Thymus (tissue), 11 donors: ENCODE measurements at regions not wholly inside any gene's neighbourhood (a gene's known extent, or its start where the extent isn't known, plus 50 kb on each side); places are given as distances from the start of the nearest gene placed in this dataset.

Experiments used
- DNase-seq, 9 donors: peaks; one replicate each; pipeline ENCODE4 v3.0.0-alpha.2; 2013; ENCODE audit warnings: low spot score in 9 of 9, low read depth in 6 of 9, missing footprints in 1 of 9
- H3K27ac ChIP-seq, 2 donors: one replicate each; pipeline ENCODE4 v1.5.1; 2013; ENCODE audit warnings: control low read depth in 1 of 2, low read depth in 1 of 2, low read length in 1 of 2, mild to moderate bottlenecking in 1 of 2, moderate library complexity in 1 of 2
- H3K27me3 ChIP-seq, 2 donors: one replicate each; pipeline ENCODE4 v1.5.1; 2013; ENCODE audit warnings: low read length in 1 of 2; ENCODE audit not compliant: control insufficient read depth in 2 of 2, insufficient read depth in 1 of 2
- H3K36me3 ChIP-seq, 2 donors: one replicate each; pipeline ENCODE4 v1.5.1; 2013; ENCODE audit warnings: low read length in 1 of 2, mild to moderate bottlenecking in 1 of 2, moderate library complexity in 1 of 2; ENCODE audit not compliant: control insufficient read depth in 2 of 2, insufficient read depth in 2 of 2
- H3K4me1 ChIP-seq, 2 donors: one replicate each; pipeline ENCODE4 v1.5.1; 2013; ENCODE audit warnings: low read length in 2 of 2; ENCODE audit not compliant: control insufficient read depth in 2 of 2, insufficient read depth in 2 of 2
- H3K4me3 ChIP-seq, 2 donors: one replicate each; pipeline ENCODE4 v1.5.1; 2013; ENCODE audit warnings: low read length in 2 of 2, control low read depth in 1 of 2, mild to moderate bottlenecking in 1 of 2
- H3K9me3 ChIP-seq, 2 donors: one replicate each; pipeline ENCODE4 v1.5.1; 2013; ENCODE audit warnings: low read length in 1 of 2, mild to moderate bottlenecking in 1 of 2; ENCODE audit not compliant: control insufficient read depth in 2 of 2, insufficient read depth in 1 of 2
- WGBS: extraction: QIAGEN DNeasy Blood & Tissue Kit; methylation state at CpG from one replicate; pipeline ENCODE4 v1.1.7; 2013; 5-methylcytosine and 5-hydroxymethylcytosine counted together
- donor health status: healthy.

GRCh38 chr18:76233406-76233805, 261.6 kb downstream of the ZNF516 start:
- DNase-seq: no peak
- WGBS: 82% methylated on average over 1 of the region's 1 CpG
- Histone ChIP-seq H3K4me3 (no peak overlapping the region), H3K36me3 (no peaks in the 10 kb centered on the region), H3K9me3 (peaks cover 0 to under 1% of the 10 kb centered on the region in 2 donors), H3K4me1 (no peaks in the 10 kb centered on the region), H3K27ac (no peak overlapping the region), H3K27me3 (no peaks in the 10 kb centered on the region)

- no peaks in the 10 kb centered on the region for H3K27me3 ChIP-seq
- H3K4me3 ChIP-seq: no peak overlapping the region
- H3K9me3 ChIP-seq: no peaks in the 10 kb centered on the region
- H3K27ac ChIP-seq: no peak overlapping the region
- H3K36me3 ChIP-seq: no peaks in the 10 kb centered on the region
- no peak for DNase-seq
- WGBS: 89% methylated on average over 3 of the region's 3 CpGs
- H3K4me1 ChIP-seq: no peaks in the 10 kb centered on the region
These were observed 262.3 kb downstream of the ZNF516 start for GRCh38 chr18:76232779-76233178.

GRCh38 chr18:76232010-76232409, 263.0 kb downstream of the ZNF516 start:
- no peaks in the 10 kb centered on the region for H3K36me3 ChIP-seq
- no peaks in the 10 kb centered on the region for H3K9me3 ChIP-seq
- no peak overlapping the region for H3K4me3 ChIP-seq
- H3K4me1 ChIP-seq: no peaks in the 10 kb centered on the region
- WGBS: 99% methylated on average over 1 of the region's 1 CpG
- DNase-seq: no peak
- H3K27ac ChIP-seq: no peak overlapping the region
- no peaks in the 10 kb centered on the region for H3K27me3 ChIP-seq

GRCh38 chr18:76231402-76231801, 263.6 kb downstream of the ZNF516 start:
- 92% methylated on average over 5 of the region's 5 CpGs for WGBS

GRCh38 chr18:76230791-76231190, 264.3 kb downstream of the ZNF516 start:
- no peak overlapping the region for H3K4me3 ChIP-seq
- no peaks in the 10 kb centered on the region for H3K9me3 ChIP-seq
- H3K27ac ChIP-seq: no peak overlapping the region
- no peaks in the 10 kb centered on the region for H3K36me3 ChIP-seq
- WGBS: 79% methylated on average over 11 of the region's 11 CpGs
- no peaks in the 10 kb centered on the region for H3K27me3 ChIP-seq
- no peak for DNase-seq
- H3K4me1 ChIP-seq: no peaks in the 10 kb centered on the region

More at GRCh38 chr18:76231402-76231801, 263.6 kb downstream of the ZNF516 start:
- Histone ChIP-seq H3K36me3 (no peaks in the 10 kb centered on the region), H3K9me3 (no peaks in the 10 kb centered on the region), H3K4me1 (no peaks in the 10 kb centered on the region), H3K4me3 (no peak overlapping the region), H3K27me3 (no peaks in the 10 kb centered on the region), H3K27ac (no peak overlapping the region)
- no peak for DNase-seq

- DNase-seq: no peak
- Histone ChIP-seq H3K27me3 (no peaks in the 10 kb centered on the region), H3K4me3 (no peak overlapping the region), H3K9me3 (no peaks in the 10 kb centered on the region), H3K36me3 (no peaks in the 10 kb centered on the region), H3K27ac (no peak overlapping the region), H3K4me1 (no peaks in the 10 kb centered on the region)
- WGBS: 83% methylated on average over 7 of the region's 7 CpGs
These were observed 266.3 kb downstream of the ZNF516 start for GRCh38 chr18:76228716-76229115.

DNA sequence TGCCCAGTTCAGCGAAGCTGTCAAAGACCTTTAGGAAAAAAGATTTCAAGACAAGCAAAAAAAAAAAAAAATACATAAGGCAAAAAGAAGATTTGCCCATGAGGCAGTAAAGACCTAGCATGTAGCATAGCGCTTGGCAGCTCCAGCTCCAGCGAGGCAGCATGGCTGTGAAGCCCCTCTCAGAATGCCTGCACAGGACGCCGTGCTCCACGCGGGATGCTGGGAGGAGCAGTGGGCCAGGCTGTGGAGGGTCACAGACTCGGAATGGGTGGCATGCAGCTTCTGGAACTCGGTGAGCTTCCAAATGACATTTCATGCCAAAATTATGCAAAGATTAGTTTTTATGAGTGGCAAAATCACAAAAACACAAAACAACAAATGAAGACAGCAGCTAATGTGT, 267.3 kb downstream of the ZNF516 start:
- Histone ChIP-seq H3K36me3 (no peaks in the 10 kb centered on the region), H3K9me3 (no peaks in the 10 kb centered on the region), H3K4me1 (no peaks in the 10 kb centered on the region), H3K27ac (no peak overlapping the region), H3K27me3 (no peaks in the 10 kb centered on the region), H3K4me3 (no peak overlapping the region)
- no peak for DNase-seq
- WGBS: 87% methylated on average over 9 of the region's 9 CpGs

- Histone ChIP-seq H3K27me3 (no peaks in the 10 kb centered on the region), H3K27ac (no peak overlapping the region), H3K4me3 (no peak overlapping the region), H3K9me3 (no peaks in the 10 kb centered on the region), H3K4me1 (no peaks in the 10 kb centered on the region), H3K36me3 (no peaks in the 10 kb centered on the region)
- 96% methylated on average over 8 of the region's 8 CpGs for WGBS
- DNase-seq: no peak
These were observed 271.6 kb downstream of the ZNF516 start for GRCh38 chr18:76223403-76223802.

- WGBS: 91% methylated on average over 8 of the region's 8 CpGs
These were observed 276.0 kb downstream of the ZNF516 start for GRCh38 chr18:76219023-76219422.

GRCh38 chr18:76216096-76216495, 278.9 kb downstream of the ZNF516 start:
- Histone ChIP-seq H3K27me3 (no peaks in the 10 kb centered on the region), H3K4me3 (no peak overlapping the region)

More at GRCh38 chr18:76219023-76219422, 276.0 kb downstream of the ZNF516 start:
- Histone ChIP-seq H3K27ac (no peak overlapping the region), H3K27me3 (no peaks in the 10 kb centered on the region), H3K36me3 (no peaks in the 10 kb centered on the region), H3K4me3 (no peak overlapping the region), H3K4me1 (no peaks in the 10 kb centered on the region), H3K9me3 (no peaks in the 10 kb centered on the region)
- no peak for DNase-seq

More at GRCh38 chr18:76216096-76216495, 278.9 kb downstream of the ZNF516 start:
- no peak for DNase-seq
- no peaks in the 10 kb centered on the region for H3K36me3 ChIP-seq
- no peaks in the 10 kb centered on the region for H3K9me3 ChIP-seq
- WGBS: 100% methylated on average over 1 of the region's 1 CpG
- peaks cover 8 to 13% of the 10 kb centered on the region in 2 donors for H3K4me1 ChIP-seq
- no peak overlapping the region for H3K27ac ChIP-seq
